GM19395 (cell line): ENCODE measurements at regions not wholly inside any gene's neighbourhood (a gene's known extent, or its start where the extent isn't known, plus 50 kb on each side); places are given as distances from the start of the nearest gene placed in this dataset.
A peak's percentile ranks its signal among the peaks of the same experiment; 100 is the strongest.

Experiments
- ATAC-seq: cut with Tn5 transposase; IDR thresholded peaks from one replicate; pipeline ENCODE4 v1.9.1; 2021; ENCODE audit warnings: mild to moderate bottlenecking, moderate library complexity; ENCODE audit not compliant: unreplicated experiment

DNA sequence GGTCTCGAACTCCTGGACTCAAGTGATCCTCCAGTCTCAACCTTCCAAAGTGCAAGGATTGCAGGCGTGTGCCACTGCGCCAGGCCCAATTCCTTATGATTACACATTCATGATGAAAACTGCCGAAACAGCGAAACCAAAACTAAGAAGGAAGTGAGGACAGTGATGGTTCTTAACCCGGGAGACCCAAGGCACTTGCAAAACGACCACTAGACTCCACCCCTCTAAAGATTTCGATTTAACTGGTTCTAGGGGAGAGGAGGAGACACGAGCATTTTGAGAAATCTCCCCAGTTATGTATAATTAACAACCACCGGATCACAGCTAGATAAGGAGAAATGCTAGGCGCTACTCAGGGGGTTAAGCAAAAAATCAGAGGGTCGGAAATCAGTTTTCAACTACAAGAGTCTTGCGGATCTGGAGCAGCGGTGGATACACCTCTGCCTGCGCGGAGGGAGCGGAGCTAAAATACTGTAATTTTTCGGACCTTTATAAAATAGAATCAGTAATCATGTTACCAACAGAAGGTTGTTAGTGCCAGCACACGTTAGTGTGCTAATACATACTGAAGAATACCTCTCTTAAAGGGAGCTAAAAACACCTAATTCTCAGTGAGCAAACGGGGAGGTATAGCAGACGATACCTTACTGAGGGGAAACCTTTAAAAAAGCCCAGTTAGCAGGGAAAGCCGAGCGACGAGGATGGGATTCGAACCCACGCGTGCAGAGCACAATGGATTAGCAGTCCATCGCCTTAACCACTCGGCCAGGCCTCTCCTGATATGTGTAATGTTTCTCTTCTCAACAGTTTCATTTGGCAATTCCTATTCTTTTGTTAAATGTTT, 60.0 kb upstream of the BTN3A2 start:
- ATAC-seq = peak; percentile 49

DNA sequence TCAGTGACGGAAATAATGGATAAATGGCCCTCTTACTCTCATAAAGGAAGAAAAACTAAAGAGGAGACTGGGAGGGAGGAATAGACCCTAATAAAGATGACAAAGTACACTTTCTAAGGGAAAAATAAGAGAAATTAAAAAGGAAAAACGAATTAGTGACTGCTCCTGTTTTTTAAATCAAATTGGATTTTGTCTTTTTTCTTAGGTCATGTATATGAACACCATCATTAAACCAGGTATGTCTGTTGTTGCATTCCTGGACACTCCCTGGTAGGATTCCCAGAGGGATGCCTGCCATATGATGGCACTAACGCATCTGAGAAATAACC, 59.4 kb upstream of the BTN3A2 start:
- ATAC-seq = no peak

- no peak for ATAC-seq
Observed at GRCh38 chr6:26306232-26306631, 58.8 kb upstream of the BTN3A2 start.

DNA sequence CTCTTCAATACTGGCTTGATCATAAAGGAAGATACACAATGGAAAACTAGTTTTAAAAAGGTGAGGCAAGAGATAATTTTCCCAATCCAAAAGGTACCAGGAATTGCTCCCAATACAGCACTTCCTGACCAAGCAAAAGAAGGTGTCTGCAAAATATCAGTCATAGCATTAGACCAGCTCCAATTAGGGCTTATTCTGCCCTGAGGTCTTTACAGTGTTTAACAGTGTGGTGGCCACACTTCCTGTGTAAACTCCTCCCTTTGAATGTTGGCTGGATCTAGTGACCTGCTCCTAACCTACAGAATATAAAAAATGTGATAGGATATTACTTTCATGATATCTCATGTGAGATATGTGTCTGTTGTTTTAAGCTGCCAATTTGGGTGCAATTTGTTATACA, 57.1 kb upstream of the BTN3A2 start:
- no peak for ATAC-seq

- ATAC-seq = peak; percentile 41
Observed at GRCh38 chr6:26309731-26310142, 55.3 kb upstream of the BTN3A2 start.

DNA sequence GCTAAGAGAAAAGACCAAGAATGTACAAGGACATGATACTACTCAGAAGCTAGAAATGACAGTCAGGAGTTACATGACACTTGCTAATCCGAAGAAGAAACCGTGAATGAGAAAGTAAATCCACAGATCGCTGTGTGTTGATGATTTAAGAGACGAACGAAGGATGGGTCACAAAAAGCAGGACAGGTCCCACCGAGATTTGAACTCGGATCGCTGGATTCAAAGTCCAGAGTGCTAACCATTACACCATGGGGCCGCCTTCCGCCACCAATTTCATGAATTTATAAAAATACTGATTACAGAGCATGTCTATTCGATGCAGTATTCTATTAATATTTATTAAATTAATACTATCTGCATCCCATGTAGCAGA, 54.0 kb upstream of the BTN3A2 start:
- no peak for ATAC-seq

- peak; percentile 37 for ATAC-seq
Observed at GRCh38 chr6:26311385-26312095, 53.5 kb upstream of the BTN3A2 start.

GRCh38 chr6:26312096-26312463, 52.9 kb upstream of the BTN3A2 start:
- no peak for ATAC-seq

GRCh38 chr6:26312501-26313397, 52.2 kb upstream of the BTN3A2 start:
- ATAC-seq = peak; percentile 51
